Naive B cell (primary cell): ENCODE measurements at regions not wholly inside any gene's neighbourhood (a gene's known extent, or its start where the extent isn't known, plus 50 kb on each side); places are given as distances from the start of the nearest gene placed in this dataset.

Source experiments
- ATAC-seq, 2 donors: fragments of 150-1000 bp; cut with Tn5 transposase; 2 replicates each; pipeline ENCODE4 v1.10.0; 2021; ENCODE audit warnings: low read depth in 2 of 2, mild to moderate bottlenecking in 2 of 2, moderate library complexity in 2 of 2
- DNase-seq: peaks from one replicate; pipeline ENCODE4 v3.0.0; 2022
- H3K27ac Mint-ChIP-seq, 6 donors: one replicate each; pipeline ENCODE4 v1.8.0; 2020 to 2022; ENCODE audit warnings: mild to moderate bottlenecking in 6 of 6, mixed read lengths in 6 of 6, moderate library complexity in 5 of 6, inconsistent platforms in 2 of 6
- H3K27me3 Mint-ChIP-seq, 3 donors: one replicate each; pipeline ENCODE4 v1.8.0; 2021 to 2022; ENCODE audit warnings: mixed read lengths in 3 of 3, mild to moderate bottlenecking in 1 of 3
- H3K36me3 Mint-ChIP-seq, 2 donors: one replicate each; pipeline ENCODE4 v1.8.0; 2020 to 2022; ENCODE audit warnings: mixed read lengths in 2 of 2, inconsistent platforms in 1 of 2, mild to moderate bottlenecking in 1 of 2
- H3K4me1 Mint-ChIP-seq, 3 donors: one replicate each; pipeline ENCODE4 v1.8.0; 2020 to 2022; ENCODE audit warnings: mixed read lengths in 3 of 3, inconsistent platforms in 1 of 3, mild to moderate bottlenecking in 1 of 3, moderate library complexity in 1 of 3
- H3K4me3 Mint-ChIP-seq, 8 donors: one replicate each; pipeline ENCODE4 v1.8.0; 2020 to 2022; ENCODE audit warnings: mild to moderate bottlenecking in 8 of 8, mixed read lengths in 8 of 8, moderate library complexity in 8 of 8, inconsistent platforms in 2 of 8
- H3K9me3 Mint-ChIP-seq, 7 donors: one replicate each; pipeline ENCODE4 v1.8.0; 2020 to 2022; ENCODE audit warnings: mixed read lengths in 7 of 7, mild to moderate bottlenecking in 5 of 7, inconsistent platforms in 2 of 7, moderate library complexity in 1 of 7

GRCh38 chr3:76969471-76969870 lies 70.4 kb upstream of the ROBO2 start:
- Mint-ChIP-seq H3K4me3 (no peak overlapping the region), H3K27ac (no peak overlapping the region), H3K9me3 (peaks cover 0 to 7% (median 3%) of the 10 kb centered on the region in 7 donors), H3K36me3 (no peaks in the 10 kb centered on the region), H3K27me3 (no peaks in the 10 kb centered on the region), H3K4me1 (no peaks in the 10 kb centered on the region)
- ATAC-seq (no peak), DNase-seq (no peak)

GRCh38 chr3:76969996-76970615 lies 69.8 kb upstream of the ROBO2 start:
- Mint-ChIP-seq H3K9me3 (peaks cover 0 to 7% (median 3%) of the 10 kb centered on the region in 7 donors), H3K36me3 (no peaks in the 10 kb centered on the region), H3K27me3 (no peaks in the 10 kb centered on the region), H3K4me3 (no peak overlapping the region), H3K4me1 (no peaks in the 10 kb centered on the region), H3K27ac (no peak overlapping the region)
- DNase-seq (no peak), ATAC-seq (no peak)

DNA sequence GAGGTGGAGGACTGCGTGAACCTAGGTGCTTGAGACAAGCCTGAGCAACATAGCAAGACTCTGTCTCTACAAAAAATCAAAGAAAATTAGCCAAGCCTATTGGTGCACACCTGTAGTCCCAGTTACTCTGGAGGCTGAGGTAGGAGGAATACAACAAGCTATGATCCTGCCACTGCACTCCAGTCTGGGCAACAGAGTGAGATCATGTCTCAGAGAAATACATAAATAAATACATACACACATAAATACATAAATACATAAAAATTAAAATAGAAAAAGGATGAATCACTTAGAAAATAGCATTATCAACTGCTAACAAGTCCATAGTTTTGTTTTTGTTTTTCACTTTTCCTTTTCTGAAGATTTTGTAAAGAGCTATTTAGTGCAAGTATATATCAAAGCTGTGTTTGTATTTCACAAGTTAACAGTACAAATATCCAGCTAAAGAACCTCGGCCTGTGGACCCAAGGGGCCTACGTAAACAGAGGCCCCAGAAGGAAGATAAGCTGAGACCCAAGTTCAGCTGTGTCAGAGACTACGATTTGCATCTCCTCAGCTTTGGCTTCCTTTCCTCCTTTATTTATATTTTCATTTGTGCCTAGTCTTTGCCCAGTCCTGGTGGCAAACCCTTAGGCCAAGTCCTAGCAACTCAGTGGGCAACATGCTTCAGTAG lies 67.1 kb upstream of the ROBO2 start:
- H3K36me3 Mint-ChIP-seq = no peaks in the 10 kb centered on the region
- peaks cover 0 to 5% (median 0%) of the 10 kb centered on the region in 7 donors for H3K9me3 Mint-ChIP-seq
- H3K27ac Mint-ChIP-seq = no peak overlapping the region
- no peaks in the 10 kb centered on the region for H3K27me3 Mint-ChIP-seq
- ATAC-seq (no peak), DNase-seq (no peak)
- H3K4me1 Mint-ChIP-seq = no peaks in the 10 kb centered on the region
- H3K4me3 Mint-ChIP-seq = no peak overlapping the region

DNA sequence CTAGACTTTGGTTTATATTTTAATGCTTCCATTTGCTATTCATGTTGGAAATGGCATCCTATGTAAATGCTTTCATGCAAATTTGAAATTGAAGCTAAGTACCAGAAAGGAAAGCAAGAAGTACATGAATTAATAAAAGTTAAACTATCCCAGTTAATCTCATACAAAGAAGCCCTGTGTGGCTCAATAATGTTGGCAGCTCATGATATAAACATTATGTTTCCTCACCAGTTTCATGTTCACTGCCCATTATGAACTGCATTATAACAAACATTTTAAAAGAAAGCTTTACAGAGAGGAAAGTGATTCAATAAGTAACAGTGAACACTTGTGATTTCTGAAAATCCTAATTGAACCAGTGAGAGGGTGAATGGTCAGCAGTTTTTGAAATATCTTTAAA lies 62.9 kb upstream of the ROBO2 start:
- no peak overlapping the region for H3K4me3 Mint-ChIP-seq
- H3K9me3 Mint-ChIP-seq = peaks cover 0 to 2% (median 0%) of the 10 kb centered on the region in 7 donors
- no peak overlapping the region for H3K27ac Mint-ChIP-seq
- H3K27me3 Mint-ChIP-seq = no peaks in the 10 kb centered on the region
- ATAC-seq (no peak), DNase-seq (no peak)
- no peaks in the 10 kb centered on the region for H3K4me1 Mint-ChIP-seq
- no peaks in the 10 kb centered on the region for H3K36me3 Mint-ChIP-seq

DNA sequence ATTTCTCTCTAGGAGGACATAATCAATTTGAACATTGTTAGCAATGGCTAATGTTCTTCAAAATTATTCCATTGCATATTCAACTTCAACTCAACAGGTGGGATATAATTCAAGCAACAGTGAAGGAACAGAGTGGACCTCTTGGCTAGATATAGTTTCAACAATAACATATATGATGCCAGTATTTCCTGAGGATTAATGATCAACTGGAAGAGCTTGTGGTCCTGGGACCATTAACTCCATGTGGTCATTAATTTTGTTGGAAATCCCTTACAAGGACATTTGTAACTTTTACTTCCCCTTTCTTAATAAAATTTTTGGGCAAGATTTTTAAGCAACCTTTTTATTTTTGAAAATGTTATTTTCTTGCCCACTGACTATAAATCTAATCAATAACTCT lies 54.3 kb upstream of the ROBO2 start:
- Mint-ChIP-seq H3K36me3 (no peaks in the 10 kb centered on the region), H3K9me3 (peaks cover 0 to 2% (median 0%) of the 10 kb centered on the region in 7 donors), H3K27ac (no peak overlapping the region), H3K4me1 (no peaks in the 10 kb centered on the region), H3K27me3 (no peaks in the 10 kb centered on the region), H3K4me3 (no peak overlapping the region)
- no peak for DNase-seq
- no peak for ATAC-seq

DNA sequence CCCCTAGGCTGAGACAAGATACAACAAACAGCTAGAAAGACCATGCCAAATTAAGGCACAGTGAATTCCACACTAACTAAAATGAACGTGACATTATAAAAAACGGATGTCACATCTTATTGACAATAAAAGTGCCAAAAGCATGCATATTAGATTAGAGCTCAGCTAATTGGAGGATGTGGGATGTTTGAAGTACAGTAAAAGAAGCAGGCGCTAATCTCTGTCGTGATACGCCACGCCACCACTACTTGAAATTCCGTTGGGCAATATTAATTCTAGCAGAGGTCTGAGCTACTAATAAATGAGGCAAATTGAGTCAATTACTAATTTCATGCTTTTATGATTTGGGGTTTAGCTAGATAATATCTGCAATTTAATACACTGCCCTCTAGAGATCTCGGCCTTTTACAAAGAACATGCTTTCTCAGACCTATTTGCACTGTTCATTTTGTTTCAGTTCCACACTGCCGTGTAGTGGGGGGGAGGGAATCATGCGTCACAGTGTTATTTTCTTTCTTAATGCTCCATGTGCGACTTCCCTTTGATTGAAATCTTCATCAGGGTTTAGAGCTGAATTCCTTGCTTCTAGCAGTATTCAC lies 52.9 kb upstream of the ROBO2 start:
- DNase-seq (no peak), ATAC-seq (no peak)
- no peak overlapping the region for H3K4me3 Mint-ChIP-seq
- no peak overlapping the region for H3K27ac Mint-ChIP-seq
- peaks cover 0 to 4% (median 0%) of the 10 kb centered on the region in 7 donors for H3K9me3 Mint-ChIP-seq
- no peaks in the 10 kb centered on the region for H3K4me1 Mint-ChIP-seq
- H3K36me3 Mint-ChIP-seq = no peaks in the 10 kb centered on the region
- no peaks in the 10 kb centered on the region for H3K27me3 Mint-ChIP-seq
